ENCODE measurements at regions not wholly inside any gene's neighbourhood (a gene's known extent, or its start where the extent isn't known, plus 50 kb on each side); places are given as distances from the start of the nearest gene placed in this dataset.
A peak's percentile ranks its signal among the peaks of the same experiment; 100 is the strongest.

GRCh38 chr6:101224751-101225150 is 168.8 kb upstream of the GRIK2 start (continued):
- TF ChIP-seq RBAK (tag by site-specific recombination; IDR thresholded peaks at IDR 0.05) = no peak

- ChIA-PET POLR2A (no interaction called here), CTCF (interaction anchor here (0.7 to 1.7 kb wide), 11 partner anchors 17 to 554 kb away, joined by 3 to 7 read pairs (median 3); no protein-coding TSS in a partner anchor)
- Histone ChIP-seq H3K27ac (ENCODE audit: extremely low read depth, low read depth, low read length) (no peak overlapping the region), H3K4me1 (ENCODE audit: control insufficient read depth, insufficient read depth, low read length) (no peaks in the 10 kb centered on the region), H3K4me3 (ENCODE audit: low read depth, low read length) (no peak overlapping the region), H3K36me3 (ENCODE audit: control insufficient read depth in 2 of 2, insufficient read depth in 1 of 2, low read length in 2 of 2) (no peaks in the 10 kb centered on the region), H3K9me3 (ENCODE audit: control insufficient read depth, insufficient read depth, low read depth, low read length) (no peaks in the 10 kb centered on the region)
- TF ChIP-seq HOXC10 (CRISPR knock-in tag; IDR thresholded peaks at IDR 0.05) (no peak), ZNF239 (tag by site-specific recombination; IDR thresholded peaks at IDR 0.05) (no peak), ZNF530 (tag by site-specific recombination; IDR thresholded peaks at IDR 0.05; ENCODE audit: low read depth) (no peak), SCRT2 (tag by site-specific recombination; IDR thresholded peaks at IDR 0.05) (no peak), ZNF561 (tag by site-specific recombination; IDR thresholded peaks at IDR 0.05; ENCODE audit: borderline replicate concordance) (no peak), KLF7 (tag by site-specific recombination; IDR thresholded peaks at IDR 0.05; ENCODE audit: borderline replicate concordance) (no peak), ZNF654 (tag by site-specific recombination; IDR thresholded peaks at IDR 0.05; ENCODE audit: low read depth) (peak; percentile 39), CTCF (tag by site-specific recombination; IDR thresholded peaks at IDR 0.05) (0 out of 2 replicates have a peak, but pooled peaks have one; percentile 23), ZNF707 (tag by site-specific recombination; IDR thresholded peaks at IDR 0.05) (no peak), ZEB2 (tag by site-specific recombination; IDR thresholded peaks at IDR 0.05) (no peak), ZNF677 (tag by site-specific recombination; IDR thresholded peaks at IDR 0.05) (no peak), PRDM1 (tag by site-specific recombination; IDR thresholded peaks at IDR 0.05) (no peak)
Measured at GRCh38 chr6:101226677-101227135, 166.8 kb upstream of the GRIK2 start.

GRCh38 chr6:101230866-101231265 is 162.6 kb upstream of the GRIK2 start:
- Histone ChIP-seq H3K4me1 (ENCODE audit: control insufficient read depth, insufficient read depth, low read length) (no peaks in the 10 kb centered on the region), H3K9me3 (ENCODE audit: control insufficient read depth, insufficient read depth, low read depth, low read length) (no peaks in the 10 kb centered on the region), H3K4me3 (ENCODE audit: low read depth, low read length) (no peak overlapping the region), H3K27ac (ENCODE audit: extremely low read depth, low read depth, low read length) (no peak overlapping the region), H3K36me3 (ENCODE audit: control insufficient read depth in 2 of 2, insufficient read depth in 1 of 2, low read length in 2 of 2) (no peaks in the 10 kb centered on the region)
- POLR2A ChIA-PET = no interaction called here
- CTCF ChIA-PET = no interaction called here
- no peak for TF ChIP-seq PRDM1 (tag by site-specific recombination; IDR thresholded peaks at IDR 0.05)
- no peak for TF ChIP-seq ZNF416 (tag by site-specific recombination; IDR thresholded peaks at IDR 0.05)
- TF ChIP-seq MEIS1 (CRISPR knock-in tag; IDR thresholded peaks at IDR 0.05; ENCODE audit: borderline replicate concordance) = no peak
- no peak for TF ChIP-seq ZNF658 (tag by site-specific recombination; IDR thresholded peaks at IDR 0.05)
- no peak for TF ChIP-seq ZNF580 (tag by site-specific recombination; IDR thresholded peaks at IDR 0.05)
- TF ChIP-seq ZNF426 (tag by site-specific recombination; IDR thresholded peaks at IDR 0.05) = no peak
- TF ChIP-seq ZNF571 (tag by site-specific recombination; IDR thresholded peaks at IDR 0.05) = no peak
- TF ChIP-seq ZNF473 (tag by site-specific recombination; IDR thresholded peaks at IDR 0.05) = no peak
- TF ChIP-seq ZNF132 (tag by site-specific recombination; IDR thresholded peaks at IDR 0.05; ENCODE audit: borderline replicate concordance) = no peak
- no peak for TF ChIP-seq ZNF398 (tag by site-specific recombination; IDR thresholded peaks at IDR 0.05)
- TF ChIP-seq PRDM6 (tag by site-specific recombination; IDR thresholded peaks at IDR 0.05) = no peak
- no peak for TF ChIP-seq ZSCAN16 (tag by site-specific recombination; IDR thresholded peaks at IDR 0.05)
- no peak for TF ChIP-seq ZNF202 (tag by site-specific recombination; IDR thresholded peaks at IDR 0.05; ENCODE audit: borderline replicate concordance)
- TF ChIP-seq ZNF548 (tag by site-specific recombination; IDR thresholded peaks at IDR 0.05) = no peak
- TF ChIP-seq ZFHX2 (tag by site-specific recombination; conservative IDR thresholded peaks at IDR 0.05) = no peak
